Spleen (tissue), 11 donors: ENCODE measurements at regions not wholly inside any gene's neighbourhood (a gene's known extent, or its start where the extent isn't known, plus 50 kb on each side); places are given as distances from the start of the nearest gene placed in this dataset.

Experiments used
- DNase-seq: peaks from one replicate; pipeline ENCODE4 v3.0.0-alpha.2; 2020
- H3K27ac ChIP-seq, 8 donors: fragments of 200-600 bp; sonication (generic) in 7 of 8; 1 replicate in 4 of 8; 2 replicates in 4 of 8; pipeline versions ENCODE4 v1.5.0 to v1.8.0; 2016 to 2021; ENCODE audit warnings: inconsistent platforms in 4 of 8, mild to moderate bottlenecking in 4 of 8, moderate library complexity in 1 of 8
- H3K27me3 ChIP-seq, 7 donors: fragments of 200-600 bp; sonication (generic) in 6 of 7; replicated peaks in 1 of 7; 1 replicate in 4 of 7; 2 replicates in 3 of 7; pipeline versions ENCODE4 v1.5.0 to v1.8.0; 2016 to 2021; ENCODE audit warnings: inconsistent platforms in 3 of 7, mild to moderate bottlenecking in 1 of 7
- H3K36me3 ChIP-seq, 6 donors: fragments of 200-600 bp; sonication (generic) in 5 of 6; 1 replicate in 4 of 6; 2 replicates in 2 of 6; pipeline versions ENCODE4 v1.5.0 to v1.8.0; 2016 to 2021; ENCODE audit warnings: inconsistent platforms in 2 of 6
- H3K4me1 ChIP-seq, 6 donors: fragments of 200-600 bp; sonication (generic) in 5 of 6; 1 replicate in 3 of 6; 2 replicates in 3 of 6; pipeline versions ENCODE4 v1.5.0 to v1.8.0; 2016 to 2021; ENCODE audit warnings: inconsistent platforms in 3 of 6
- H3K4me3 ChIP-seq, 8 donors: fragments of 200-600 bp; sonication (generic) in 7 of 8; 1 replicate in 4 of 8; 2 replicates in 4 of 8; pipeline versions ENCODE4 v1.5.0 to v1.8.0; 2016 to 2021; ENCODE audit warnings: inconsistent platforms in 4 of 8, mild to moderate bottlenecking in 4 of 8, moderate library complexity in 2 of 8
- H3K9me3 ChIP-seq, 8 donors: fragments of 200-600 bp; sonication (generic) in 7 of 8; 1 replicate in 4 of 8; 2 replicates in 4 of 8; pipeline versions ENCODE4 v1.5.0 to v1.8.0; 2016 to 2021; ENCODE audit warnings: inconsistent platforms in 4 of 8
- CTCF ChIP-seq, 11 experiments: fragments of 200-600 bp in 7 of 11; fragments of 450-650 bp in 4 of 11; sonication (generic) in 4 of 11; IDR thresholded peaks in 8 of 11; conservative IDR thresholded peaks in 3 of 11; 1 replicate in 7 of 11; 2 replicates in 4 of 11; pipeline versions ENCODE4 v1.4.0 to v1.8.0; 2016 to 2021; ENCODE audit warnings: antibody characterized with exemption in 11 of 11, inconsistent platforms in 4 of 11, mild to moderate bottlenecking in 1 of 11
- POLR2A ChIP-seq, 3 donors: fragments of 450-650 bp; IDR thresholded peaks; one replicate each; pipeline ENCODE4 v1.5.1; 2017; ENCODE audit warnings: antibody characterized with exemption in 3 of 3, mild to moderate bottlenecking in 1 of 3
- POLR2AphosphoS5 ChIP-seq, 3 donors: sonication (generic); formaldehyde crosslinking; IDR thresholded peaks; one replicate each; pipeline ENCODE4 v1.5.1; 2017; ENCODE audit warnings: antibody characterized with exemption in 3 of 3
- WGBS, 5 donors: extraction: QIAGEN DNeasy Blood & Tissue Kit in 3 of 5; methylation state at CpG; one replicate each; pipeline versions ENCODE4 v1.1.5 to v1.1.7; 2013 to 2018; 5-methylcytosine and 5-hydroxymethylcytosine counted together
- intact Hi-C: fragments of 100-400 bp; cut with DNase I; formaldehyde crosslinking; loops from one replicate; pipeline ENCODE4 v1.15.0; 2023; ENCODE audit warnings: low total_unique reads
- donor health status: healthy with polysubstance abuse.
- donor health status: DM: no; HTN: no; CAD: no; lungs with moderate emphysema.
- donor health status: DM: no; HTN: no; CAD: no.
- donor health status: Bipolar disorder and iron deficiency.
- donor health status: healthy.
- donor health status: DM: no; HTN: no; CAD: no.
- donor health status: DM: yes; HTN: yes; CAD: no.

- WGBS, 5 donors: 91 to 97% (median 93%) methylated on average over 4 of the region's 4 CpGs
- Histone ChIP-seq H3K4me3 (no peak overlapping the region), H3K27ac (no peak overlapping the region), H3K9me3 (peaks cover 0 to 7% (median 0%) of the 10 kb centered on the region in 8 donors), H3K4me1 (no peaks in the 10 kb centered on the region), H3K27me3 (no peaks in the 10 kb centered on the region), H3K36me3 (no peaks in the 10 kb centered on the region)
- DNase-seq: no peak
- no peak for TF ChIP-seq POLR2A (IDR thresholded peaks at IDR 0.05)
- no peak for TF ChIP-seq POLR2AphosphoS5 (IDR thresholded peaks at IDR 0.05)
- no peak for TF ChIP-seq CTCF (IDR thresholded peaks at IDR 0.05 in 8 of 11, conservative IDR thresholded peaks at IDR 0.05 in 3 of 11)
- intact Hi-C loops: no loop called here
Observed at GRCh38 chr6:81638366-81638765, 114.1 kb downstream of the TENT5A start.

- peaks cover 0 to 14% (median 6%) of the 10 kb centered on the region in 8 donors for H3K9me3 ChIP-seq
- TF ChIP-seq POLR2AphosphoS5 (IDR thresholded peaks at IDR 0.05) (no peak), POLR2A (IDR thresholded peaks at IDR 0.05) (no peak), CTCF (IDR thresholded peaks at IDR 0.05 in 8 of 11, conservative IDR thresholded peaks at IDR 0.05 in 3 of 11) (no peak)
- no peaks in the 10 kb centered on the region for H3K36me3 ChIP-seq
- intact Hi-C loops: no loop called here
- H3K27me3 ChIP-seq: no peaks in the 10 kb centered on the region
- H3K4me1 ChIP-seq: no peaks in the 10 kb centered on the region
- H3K27ac ChIP-seq: no peak overlapping the region
- 82 to 85% (median 83%) methylated on average over 5 of the region's 5 CpGs for WGBS, 5 donors
- H3K4me3 ChIP-seq: no peak overlapping the region
- no peak for DNase-seq
Observed at GRCh38 chr6:81636930-81637568, 115.4 kb downstream of the TENT5A start.

- no peak for TF ChIP-seq CTCF (IDR thresholded peaks at IDR 0.05 in 8 of 11, conservative IDR thresholded peaks at IDR 0.05 in 3 of 11)
- TF ChIP-seq POLR2A (IDR thresholded peaks at IDR 0.05): no peak
- no peak for TF ChIP-seq POLR2AphosphoS5 (IDR thresholded peaks at IDR 0.05)
Observed at GRCh38 chr6:81634155-81634880, 118.2 kb downstream of the TENT5A start.

GRCh38 chr6:81633391-81633790, 119.1 kb downstream of the TENT5A start:
- peaks cover 0 to 50% (median 40%) of the 10 kb centered on the region in 8 donors for H3K9me3 ChIP-seq
- no peak for TF ChIP-seq POLR2AphosphoS5 (IDR thresholded peaks at IDR 0.05)
- TF ChIP-seq POLR2A (IDR thresholded peaks at IDR 0.05): no peak
- TF ChIP-seq CTCF (IDR thresholded peaks at IDR 0.05 in 8 of 11, conservative IDR thresholded peaks at IDR 0.05 in 3 of 11): no peak
- no peak overlapping the region for H3K27ac ChIP-seq
- no peaks in the 10 kb centered on the region for H3K4me1 ChIP-seq
- intact Hi-C loops: no loop called here
- no peak for DNase-seq
- no peaks in the 10 kb centered on the region for H3K36me3 ChIP-seq
- no peak overlapping the region for H3K4me3 ChIP-seq
- H3K27me3 ChIP-seq: no peaks in the 10 kb centered on the region

More at GRCh38 chr6:81634155-81634880, 118.2 kb downstream of the TENT5A start:
- H3K9me3 ChIP-seq: peaks cover 0 to 41% (median 32%) of the 10 kb centered on the region in 8 donors
- intact Hi-C loops: no loop called here
- no peak overlapping the region for H3K4me3 ChIP-seq
- H3K4me1 ChIP-seq: no peaks in the 10 kb centered on the region
- no peak for DNase-seq
- 93 to 96% (median 94%) methylated on average over 3 of the region's 3 CpGs for WGBS, 5 donors
- H3K36me3 ChIP-seq: no peaks in the 10 kb centered on the region
- no peak overlapping the region for H3K27ac ChIP-seq
- H3K27me3 ChIP-seq: no peaks in the 10 kb centered on the region
